Prostate gland (tissue), 2 donors: ENCODE measurements at regions not wholly inside any gene's neighbourhood (a gene's known extent, or its start where the extent isn't known, plus 50 kb on each side); places are given as distances from the start of the nearest gene placed in this dataset.

Experiments used
- DNase-seq: peaks from one replicate; pipeline ENCODE4 v3.0.0-alpha.2; 2019; ENCODE audit warnings: low spot score
- H3K27ac ChIP-seq, 2 donors: fragments of 200-600 bp; sonication (generic); 2 replicates each; pipeline ENCODE4 v1.5.1; 2017 to 2019
- H3K27me3 ChIP-seq: fragments of 200-600 bp; sonication (generic); replicated peaks from 2 replicates; pipeline ENCODE4 v1.5.1; 2019; ENCODE audit not compliant: insufficient read depth
- H3K36me3 ChIP-seq, 2 donors: fragments of 200-600 bp; sonication (generic); 1 replicate in 1 of 2; 2 replicates in 1 of 2; pipeline versions ENCODE4 v1.5.1 to v1.8.1; 2017 to 2019
- H3K4me1 ChIP-seq: fragments of 200-600 bp; sonication (generic); replicated peaks from 2 replicates; pipeline ENCODE4 v1.5.1; 2019
- H3K4me3 ChIP-seq, 2 donors: fragments of 200-600 bp; sonication (generic); 2 replicates each; pipeline ENCODE4 v1.5.1; 2017 to 2019
- H3K9me3 ChIP-seq: fragments of 200-600 bp; sonication (generic); 2 replicates; pipeline ENCODE4 v1.5.1; 2017
- CTCF ChIP-seq, 4 experiments: fragments of 200-600 bp in 2 of 4; fragments of 450-650 bp in 2 of 4; sonication (generic) in 2 of 4; IDR thresholded peaks; 1 replicate in 3 of 4; 2 replicates in 1 of 4; pipeline ENCODE4 v1.5.1; 2016 to 2019; ENCODE audit warnings: antibody characterized with exemption in 4 of 4, mild to moderate bottlenecking in 2 of 4, moderate library complexity in 2 of 4
- POLR2A ChIP-seq: fragments of 450-650 bp; IDR thresholded peaks from one replicate; pipeline ENCODE4 v1.6.1; 2016; ENCODE audit warnings: antibody characterized with exemption, mild to moderate bottlenecking
- POLR2AphosphoS5 ChIP-seq: sonication (generic); formaldehyde crosslinking; IDR thresholded peaks from one replicate; pipeline ENCODE4 v1.6.1; 2017; ENCODE audit warnings: antibody characterized with exemption
- WGBS: methylation state at CpG from one replicate; pipeline ENCODE4 v1.1.5; 2018; 5-methylcytosine and 5-hydroxymethylcytosine counted together
- intact Hi-C: fragments of 100-400 bp; cut with DNase I; formaldehyde crosslinking; loops from one replicate; pipeline ENCODE4 v1.14.2; 2022

GRCh38 chr6:91161246-91161645 lies 574.4 kb upstream of the MAP3K7 start:
- H3K4me3 ChIP-seq, result no peak overlapping the region
- no peak overlapping the region for H3K27ac ChIP-seq
- H3K36me3 ChIP-seq, result no peaks in the 10 kb centered on the region
- 95% methylated on average over 7 of the region's 7 CpGs for WGBS
- no peaks in the 10 kb centered on the region for H3K9me3 ChIP-seq
- no peaks in the 10 kb centered on the region for H3K4me1 ChIP-seq
- no peak for TF ChIP-seq CTCF (IDR thresholded peaks at IDR 0.05)
- TF ChIP-seq POLR2A, result no peak
- no peak for TF ChIP-seq POLR2AphosphoS5
- H3K27me3 ChIP-seq, result no peaks in the 10 kb centered on the region
- intact Hi-C loops, result no loop called here
- no peak for DNase-seq

- 68% methylated on average over 5 of the region's 5 CpGs for WGBS
- Histone ChIP-seq H3K9me3 (no peaks in the 10 kb centered on the region), H3K4me1 (no peaks in the 10 kb centered on the region), H3K27ac (no peak overlapping the region), H3K27me3 (no peaks in the 10 kb centered on the region), H3K4me3 (no peak overlapping the region), H3K36me3 (no peaks in the 10 kb centered on the region)
- TF ChIP-seq CTCF (IDR thresholded peaks at IDR 0.05) (no peak), POLR2AphosphoS5 (no peak), POLR2A (no peak)
- intact Hi-C loops, result no loop called here
- DNase-seq, result no peak
These were observed 568.4 kb upstream of the MAP3K7 start for GRCh38 chr6:91155129-91155785.

- no peaks in the 10 kb centered on the region for H3K27me3 ChIP-seq
- WGBS, result 83% methylated on average over 5 of the region's 5 CpGs
- H3K9me3 ChIP-seq, result no peaks in the 10 kb centered on the region
- intact Hi-C loops, result no loop called here
- H3K27ac ChIP-seq, result no peak overlapping the region
- H3K4me3 ChIP-seq, result no peak overlapping the region
- no peaks in the 10 kb centered on the region for H3K36me3 ChIP-seq
- DNase-seq, result no peak
- TF ChIP-seq CTCF (IDR thresholded peaks at IDR 0.05), result no peak
- TF ChIP-seq POLR2A, result no peak
- TF ChIP-seq POLR2AphosphoS5, result no peak
- no peaks in the 10 kb centered on the region for H3K4me1 ChIP-seq
These were observed 566.0 kb upstream of the MAP3K7 start for GRCh38 chr6:91152824-91153223.

- Histone ChIP-seq H3K27ac (no peak overlapping the region), H3K9me3 (no peaks in the 10 kb centered on the region), H3K36me3 (no peaks in the 10 kb centered on the region), H3K4me1 (no peaks in the 10 kb centered on the region), H3K27me3 (no peaks in the 10 kb centered on the region), H3K4me3 (no peak overlapping the region)
- no peak for TF ChIP-seq POLR2A
- TF ChIP-seq POLR2AphosphoS5, result no peak
- TF ChIP-seq CTCF (IDR thresholded peaks at IDR 0.05), result no peak
- no peak for DNase-seq
- WGBS, result 70% methylated on average over 2 of the region's 2 CpGs
- intact Hi-C loops, result no loop called here
These were observed 563.3 kb upstream of the MAP3K7 start for GRCh38 chr6:91149956-91150705.
